ENCODE measurements at regions not wholly inside any gene's neighbourhood (a gene's known extent, or its start where the extent isn't known, plus 50 kb on each side); places are given as distances from the start of the nearest gene placed in this dataset.

GRCh38 chr1:172810480-172811175, 151.7 kb downstream of the FASLG start:
- peak; percentile 44 for DNase-seq

GRCh38 chr1:172811694-172812093, 152.8 kb downstream of the FASLG start:
- DNase-seq: no peak

GRCh38 chr1:172812118-172812517, 153.2 kb downstream of the FASLG start:
- DNase-seq: no peak

GRCh38 chr1:172813330-172813729, 154.4 kb downstream of the FASLG start:
- no peak for DNase-seq

GRCh38 chr1:172814428-172814827, 155.5 kb downstream of the FASLG start:
- no peak for DNase-seq

GRCh38 chr1:172815740-172816139, 156.8 kb downstream of the FASLG start:
- no peak for DNase-seq

- peak; percentile 94 for DNase-seq
Measured at GRCh38 chr1:172818841-172819527, 160.1 kb downstream of the FASLG start.

GRCh38 chr1:172820475-172821158, 161.7 kb downstream of the FASLG start:
- no peak for DNase-seq

GRCh38 chr1:172821609-172822274, 162.8 kb downstream of the FASLG start:
- no peak for DNase-seq

- DNase-seq: no peak
Measured at GRCh38 chr1:172822886-172823285, 164.0 kb downstream of the FASLG start.

GRCh38 chr1:172823534-172823933, 164.6 kb downstream of the FASLG start:
- DNase-seq: no peak

GRCh38 chr1:172824209-172824608, 165.3 kb downstream of the FASLG start:
- DNase-seq: no peak

GRCh38 chr1:172826096-172826741, 167.3 kb downstream of the FASLG start:
- DNase-seq: peak; percentile 65

GRCh38 chr1:172827301-172827700, 168.4 kb downstream of the FASLG start:
- DNase-seq: peak; percentile 60

GRCh38 chr1:172827841-172828240, 168.9 kb downstream of the FASLG start:
- no peak for DNase-seq

GRCh38 chr1:172832006-172832725, 173.3 kb downstream of the FASLG start:
- no peak for DNase-seq

- no peak for DNase-seq
Measured at GRCh38 chr1:172833954-172834353, 175.1 kb downstream of the FASLG start.

- DNase-seq: no peak
Measured at GRCh38 chr1:172834609-172835008, 175.7 kb downstream of the FASLG start.

GRCh38 chr1:172835834-172836233, 176.9 kb downstream of the FASLG start:
- DNase-seq: no peak

GRCh38 chr1:172837816-172838679, 179.1 kb downstream of the FASLG start:
- no peak for DNase-seq

GRCh38 chr1:172838680-172839313, 179.9 kb downstream of the FASLG start:
- DNase-seq: no peak

Data from MV-4-11 (cell line).